CD14-positive monocyte (primary cell): ENCODE measurements at regions not wholly inside any gene's neighbourhood (a gene's known extent, or its start where the extent isn't known, plus 50 kb on each side); places are given as distances from the start of the nearest gene placed in this dataset.

Experiments
- DNase-seq, 3 donors: peaks; one replicate each; pipeline ENCODE4 v3.0.0-alpha.2; 2011 to 2022
- H2AFZ ChIP-seq: 2 replicates; pipeline ENCODE4 v1.6.0; 2012; ENCODE audit warnings: mild to moderate bottlenecking, low read depth, low read length, inconsistent platforms; ENCODE audit not compliant: insufficient read depth, poor library complexity, severe bottlenecking
- H3K27ac ChIP-seq, 2 donors: 1 replicate in 1 of 2; 2 replicates in 1 of 2; pipeline ENCODE4 v1.5.1; 2012 to 2013; ENCODE audit warnings: low read length in 2 of 2, control low read depth in 1 of 2, inconsistent platforms in 1 of 2, low read depth in 1 of 2, mild to moderate bottlenecking in 1 of 2
- H3K27me3 ChIP-seq, 2 donors: one replicate each; pipeline versions ENCODE4 v1.6.0 to v1.6.1; 2011 to 2013; ENCODE audit warnings: low read length in 2 of 2; ENCODE audit not compliant: control insufficient read depth in 2 of 2, insufficient read depth in 2 of 2
- H3K36me3 ChIP-seq, 2 donors: replicated peaks in 1 of 2; 1 replicate in 1 of 2; 2 replicates in 1 of 2; pipeline versions ENCODE4 v1.5.1 to v1.6.1; 2012 to 2013; ENCODE audit warnings: low read length in 2 of 2, control low read depth in 1 of 2, inconsistent platforms in 1 of 2, mild to moderate bottlenecking in 1 of 2; ENCODE audit not compliant: insufficient read depth in 2 of 2, control insufficient read depth in 1 of 2
- H3K4me1 ChIP-seq, 2 donors: 1 replicate in 1 of 2; 2 replicates in 1 of 2; pipeline versions ENCODE4 v1.5.1 to v1.6.1; 2012 to 2013; ENCODE audit warnings: low read length in 2 of 2, control low read depth in 1 of 2, inconsistent platforms in 1 of 2, mild to moderate bottlenecking in 1 of 2, moderate library complexity in 1 of 2; ENCODE audit not compliant: insufficient read depth in 2 of 2, control insufficient read depth in 1 of 2
- H3K4me2 ChIP-seq: replicated peaks from 2 replicates; pipeline ENCODE3; 2012; ENCODE audit warnings: low read length, moderate library complexity, mild to moderate bottlenecking; ENCODE audit not compliant: poor library complexity, severe bottlenecking; ENCODE audit errors: extremely low read depth
- H3K4me3 ChIP-seq, 3 experiments: fragments of 200-600 bp in 1 of 3; sonication (generic) in 1 of 3; replicated peaks in 1 of 3; 1 replicate in 2 of 3; 2 replicates in 1 of 3; pipeline ENCODE4 v1.5.1; 2011 to 2013; ENCODE audit warnings: low read length in 3 of 3, mild to moderate bottlenecking in 3 of 3, control low read depth in 2 of 3, low read depth in 2 of 3, inconsistent platforms in 1 of 3, moderate library complexity in 1 of 3
- H3K79me2 ChIP-seq: 2 replicates; pipeline ENCODE4 v1.6.0; 2012; ENCODE audit warnings: mild to moderate bottlenecking, control low read depth, inconsistent platforms, low read length, moderate library complexity; ENCODE audit not compliant: insufficient read depth
- H3K9ac ChIP-seq: 2 replicates; pipeline ENCODE4 v1.6.0; 2017; ENCODE audit warnings: low read length, mild to moderate bottlenecking; ENCODE audit not compliant: insufficient read depth, poor library complexity, severe bottlenecking
- H3K9me3 ChIP-seq, 2 donors: replicated peaks in 1 of 2; 1 replicate in 1 of 2; 2 replicates in 1 of 2; pipeline versions ENCODE4 v1.5.1 to v1.6.1; 2012 to 2013; ENCODE audit warnings: low read length in 2 of 2, control low read depth in 1 of 2; ENCODE audit not compliant: control insufficient read depth in 1 of 2, insufficient read depth in 1 of 2
- H4K20me1 ChIP-seq: 2 replicates; pipeline ENCODE4 v1.6.0; 2012; ENCODE audit warnings: mild to moderate bottlenecking, low read length, control low read depth, moderate library complexity; ENCODE audit not compliant: insufficient read depth
- H3K27ac Mint-ChIP-seq, 7 donors: one replicate each; pipeline ENCODE4 v1.8.0; 2020; ENCODE audit warnings: mild to moderate bottlenecking in 7 of 7, mixed read lengths in 7 of 7, moderate library complexity in 6 of 7, inconsistent platforms in 2 of 7
- H3K27me3 Mint-ChIP-seq, 3 donors: one replicate each; pipeline ENCODE4 v1.8.0; 2021 to 2022; ENCODE audit warnings: low read depth in 3 of 3, mild to moderate bottlenecking in 3 of 3, mixed read lengths in 3 of 3, moderate library complexity in 3 of 3, inconsistent platforms in 1 of 3
- H3K36me3 Mint-ChIP-seq, 2 donors: one replicate each; pipeline ENCODE4 v1.8.0; 2020; ENCODE audit warnings: mixed read lengths in 2 of 2, inconsistent platforms in 1 of 2, mild to moderate bottlenecking in 1 of 2
- H3K4me1 Mint-ChIP-seq: one replicate; pipeline ENCODE4 v1.8.0; 2020; ENCODE audit warnings: mild to moderate bottlenecking, mixed read lengths
- H3K4me3 Mint-ChIP-seq, 2 donors: one replicate each; pipeline ENCODE4 v1.8.0; 2020; ENCODE audit warnings: mild to moderate bottlenecking in 2 of 2, mixed read lengths in 2 of 2, moderate library complexity in 1 of 2
- H3K9me3 Mint-ChIP-seq, 7 donors: one replicate each; pipeline ENCODE4 v1.8.0; 2020 to 2022; ENCODE audit warnings: mixed read lengths in 7 of 7, mild to moderate bottlenecking in 6 of 7, moderate library complexity in 6 of 7, inconsistent platforms in 2 of 7
- CTCF ChIP-seq: fragments of 200-600 bp; IDR thresholded peaks from one replicate; pipeline ENCODE4 v1.8.0; 2022; ENCODE audit warnings: antibody characterized with exemption, mild to moderate bottlenecking
- WGBS: methylation state at CpG from one replicate; pipeline ENCODE4 v1.1.5; 2013; ENCODE audit warnings: missing lambda C conversion rate; ENCODE audit not compliant: insufficient coverage; 5-methylcytosine and 5-hydroxymethylcytosine counted together
- intact Hi-C, 2 donors: fragments of 100-400 bp; cut with micrococcal nuclease; formaldehyde crosslinking; loops; one replicate each; pipeline versions ENCODE4 v1.15.0 to v1.15.1; 2023

GRCh38 chr11:70924108-70924507, 328.3 kb downstream of the SHANK2 start:
- no peak for DNase-seq
- Histone ChIP-seq H3K4me3 (no peak overlapping the region), H3K27ac (no peak overlapping the region), H3K4me2 (no peak overlapping the region), H3K79me2 (no peaks in the 10 kb centered on the region), H3K9me3 (peaks cover 19 to 20% of the 10 kb centered on the region in 2 donors), H3K27me3 (no peaks in the 10 kb centered on the region), H2AFZ (no peak overlapping the region), H4K20me1 (no peaks in the 10 kb centered on the region), H3K36me3 (no peaks in the 10 kb centered on the region), H3K4me1 (no peaks in the 10 kb centered on the region), H3K9ac (no peak overlapping the region)
- no peak for TF ChIP-seq CTCF
- Mint-ChIP-seq H3K4me3 (no peak overlapping the region), H3K9me3 (peaks cover 21 to 41% (median 36%) of the 10 kb centered on the region in 7 donors), H3K27ac (no peak overlapping the region), H3K27me3 (peaks cover 4 to 10% (median 4%) of the 10 kb centered on the region in 3 donors), H3K36me3 (no peaks in the 10 kb centered on the region), H3K4me1 (no peaks in the 10 kb centered on the region)
- WGBS, result 91% methylated on average over 7 of the region's 8 CpGs
- intact Hi-C loops, result no loop called here

- H3K27ac ChIP-seq, result no peak overlapping the region
- no peak for TF ChIP-seq CTCF
- Mint-ChIP-seq H3K4me3 (no peak overlapping the region), H3K4me1 (no peaks in the 10 kb centered on the region), H3K9me3 (peaks cover 21 to 39% (median 35%) of the 10 kb centered on the region in 7 donors), H3K27ac (no peak overlapping the region), H3K27me3 (peaks cover 2 to 12% (median 2%) of the 10 kb centered on the region in 3 donors), H3K36me3 (no peaks in the 10 kb centered on the region)
- no peak overlapping the region for H3K4me2 ChIP-seq
- H4K20me1 ChIP-seq, result no peaks in the 10 kb centered on the region
- H3K79me2 ChIP-seq, result no peaks in the 10 kb centered on the region
- H3K9ac ChIP-seq, result no peak overlapping the region
- WGBS, result 95% methylated on average over 3 of the region's 3 CpGs
- intact Hi-C loops, result no loop called here
- H3K4me1 ChIP-seq, result no peaks in the 10 kb centered on the region
- H3K9me3 ChIP-seq, result peaks cover 20 to 22% of the 10 kb centered on the region in 2 donors
- no peak overlapping the region for H3K4me3 ChIP-seq
- H2AFZ ChIP-seq, result no peak overlapping the region
- H3K36me3 ChIP-seq, result no peaks in the 10 kb centered on the region
- no peak for DNase-seq
- no peaks in the 10 kb centered on the region for H3K27me3 ChIP-seq
These were observed 327.1 kb downstream of the SHANK2 start for GRCh38 chr11:70925238-70925637.
